ENCODE measurements at regions not wholly inside any gene's neighbourhood (a gene's known extent, or its start where the extent isn't known, plus 50 kb on each side); places are given as distances from the start of the nearest gene placed in this dataset.
"Not testable (repeated sequence)": the region's sequence is repeated elsewhere in the genome, so short reads cannot be mapped to it uniquely, and the experiment has no call there.

DNA sequence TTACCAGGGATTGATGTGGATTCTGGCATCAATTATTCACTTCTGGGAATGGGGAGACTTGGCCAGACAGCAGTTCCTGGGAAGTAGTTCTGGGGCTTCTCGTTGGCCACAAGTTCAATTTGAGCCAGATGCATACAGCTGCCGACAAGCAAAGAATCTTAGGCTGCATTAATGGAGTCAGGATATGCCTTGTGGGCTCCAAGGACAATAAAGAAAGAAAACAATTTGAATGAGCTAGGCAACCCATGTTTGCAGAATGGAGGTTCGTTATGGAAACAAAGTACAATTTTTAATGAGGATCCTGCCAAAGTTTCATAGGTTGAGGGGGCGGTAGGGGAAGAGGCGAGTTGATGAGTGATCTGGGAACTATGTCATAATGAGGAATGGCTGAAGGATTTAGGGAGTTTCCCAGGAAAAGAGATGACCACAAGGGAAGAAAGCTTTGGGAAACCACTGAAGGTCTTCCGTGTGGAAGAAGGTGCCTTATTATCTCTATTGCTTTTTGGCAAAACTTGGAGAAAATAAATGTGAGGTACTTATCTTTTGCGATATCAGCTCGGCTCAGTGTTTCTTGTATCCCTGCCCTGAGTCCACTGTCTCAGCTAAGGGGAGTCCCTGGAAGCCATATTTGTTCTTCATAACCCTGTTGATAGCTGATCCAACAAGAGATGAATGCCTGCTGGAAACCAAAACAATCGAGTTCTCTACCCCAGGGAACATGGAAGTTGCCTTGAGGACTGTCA lies 181.0 kb upstream of the ZNF217 start:
- DNase-seq (ENCODE audit: low spot score): peak; percentile 36

DNA sequence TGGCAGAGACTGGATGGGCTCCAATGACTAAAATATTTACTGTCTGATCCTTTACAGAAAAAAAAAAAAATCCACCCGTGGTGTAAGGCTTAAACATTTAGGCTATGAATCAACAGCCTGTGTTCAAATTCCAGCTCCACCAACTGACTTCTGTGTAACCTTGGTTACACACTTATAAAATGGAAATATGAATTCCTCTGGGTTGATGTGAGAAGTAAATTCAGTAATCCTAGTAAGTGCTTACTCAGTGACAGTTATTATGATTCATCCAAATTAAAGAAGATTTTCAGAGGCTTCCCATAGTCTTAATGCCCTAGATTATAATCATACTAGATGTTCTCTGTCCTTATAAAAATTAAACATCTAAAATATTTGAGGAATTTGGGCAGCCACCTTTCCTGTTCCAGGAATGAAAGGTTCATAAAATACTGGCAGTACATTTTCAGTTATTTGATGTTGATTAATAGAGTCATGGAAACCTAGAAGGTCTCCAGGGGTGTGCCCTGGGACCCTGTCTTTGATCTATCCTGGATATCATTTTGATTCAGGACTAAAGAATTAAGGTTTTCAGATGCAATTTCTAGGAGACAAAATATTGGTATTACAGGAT lies 180.3 kb upstream of the ZNF217 start:
- peak; percentile 82 for DNase-seq (ENCODE audit: low spot score)

DNA sequence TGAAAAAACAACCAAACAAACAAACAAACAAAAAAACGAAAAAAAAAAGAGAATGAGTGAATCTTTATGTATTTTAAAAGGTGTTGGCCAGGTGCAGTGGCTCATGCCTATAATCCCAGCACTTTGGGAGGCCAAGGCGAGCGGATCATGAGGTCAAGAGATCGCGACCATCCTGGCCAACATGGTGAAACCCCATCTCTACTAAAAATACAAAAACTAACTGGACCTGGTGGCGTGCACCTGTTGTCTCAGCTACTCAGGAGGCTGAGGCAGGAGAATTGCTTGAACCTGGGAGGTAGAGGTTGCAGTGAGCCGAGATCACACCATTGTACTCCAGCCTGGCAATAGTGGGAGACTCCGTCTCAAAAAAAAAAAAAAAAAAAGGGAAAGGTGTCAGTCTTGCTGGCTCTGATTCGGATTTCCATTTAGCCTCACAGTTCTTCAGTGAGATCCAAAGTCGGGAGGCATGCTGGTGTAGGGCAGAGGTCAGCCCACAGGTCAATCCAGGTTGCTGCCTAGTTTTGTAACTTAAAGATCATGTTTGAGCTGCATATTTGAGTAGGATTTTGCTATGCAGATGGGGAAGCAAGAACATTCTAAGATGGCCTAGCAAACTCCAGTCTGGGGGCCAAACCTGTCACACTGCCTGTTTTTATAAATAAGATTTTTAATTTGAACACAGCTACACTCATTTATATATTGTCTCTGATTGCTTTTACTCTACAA lies 179.6 kb upstream of the ZNF217 start:
- not testable (repeated sequence) for DNase-seq (ENCODE audit: low spot score)

DNA sequence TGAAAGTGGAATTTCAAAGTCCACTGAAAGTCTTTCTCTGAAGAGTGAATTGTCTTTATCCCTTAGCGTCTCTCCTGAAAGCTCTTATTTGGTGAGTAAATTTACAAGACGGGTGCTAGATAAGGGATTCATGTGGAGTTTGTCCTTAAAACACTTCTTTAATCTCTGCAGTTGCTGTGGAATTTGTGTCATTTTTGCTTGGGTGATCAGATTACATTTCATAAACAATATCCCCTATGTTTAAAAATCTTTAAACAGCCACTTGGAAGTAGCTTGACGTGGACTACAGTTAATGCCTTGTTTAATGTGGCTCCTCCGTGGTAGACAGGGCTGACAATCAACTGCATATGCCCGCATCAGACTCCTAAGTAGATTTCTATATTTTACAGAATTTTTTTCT lies 175.4 kb upstream of the ZNF217 start:
- DNase-seq (ENCODE audit: low spot score): peak; percentile 42

DNA sequence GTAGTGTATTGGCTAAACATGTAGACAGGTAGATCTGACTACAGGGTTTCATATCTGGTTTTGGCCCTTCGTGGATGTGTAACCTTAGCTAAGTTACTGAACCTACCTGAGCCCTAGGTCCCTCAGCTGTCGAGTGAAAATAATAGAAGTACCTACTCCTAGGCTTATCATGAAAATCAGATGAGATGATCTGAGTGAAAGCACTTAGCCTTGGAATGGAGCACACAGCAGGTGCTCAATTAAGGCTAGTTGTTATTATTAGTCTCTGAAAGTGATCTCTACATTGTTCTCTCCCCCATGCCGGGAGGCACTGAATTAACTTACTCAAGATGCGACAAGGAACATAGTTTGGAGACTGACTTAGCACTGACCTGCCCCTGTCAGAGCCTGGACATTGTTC lies 174.7 kb upstream of the ZNF217 start:
- no peak for DNase-seq (ENCODE audit: low spot score)

DNA sequence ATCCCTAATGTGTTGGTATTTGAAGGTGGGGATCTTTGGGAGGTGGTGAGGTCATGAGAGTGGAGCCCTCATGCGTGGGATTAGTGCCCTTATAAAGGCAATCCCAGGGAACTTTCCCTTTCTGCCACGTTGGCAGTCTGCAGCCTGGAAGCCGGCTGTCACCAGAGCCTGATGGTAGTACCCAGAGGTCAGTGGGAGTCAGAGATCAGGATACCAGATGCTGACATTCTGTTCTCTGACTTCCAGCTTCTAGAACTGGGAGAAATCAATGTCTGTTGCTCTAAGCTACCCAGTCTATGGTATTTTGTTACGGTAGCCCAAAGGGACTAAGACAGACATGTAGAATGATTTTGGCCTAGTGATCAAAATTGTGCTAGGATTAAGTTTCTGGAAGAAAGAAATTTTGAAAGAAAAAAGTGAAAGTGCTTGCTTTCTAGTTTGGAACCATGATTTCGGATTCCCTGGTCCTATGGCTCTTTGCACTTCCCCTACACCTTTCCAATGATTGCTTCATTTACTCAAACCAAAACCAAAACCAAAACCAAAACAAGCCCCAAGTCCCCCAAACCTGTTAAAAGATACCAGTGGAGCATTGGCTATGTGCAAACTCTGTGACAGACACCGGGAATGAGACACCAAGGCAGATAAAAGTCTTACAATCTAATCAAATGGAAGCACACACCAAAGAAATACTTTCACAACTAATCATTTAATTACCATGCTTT lies 173.7 kb upstream of the ZNF217 start:
- DNase-seq (ENCODE audit: low spot score): no peak

DNA sequence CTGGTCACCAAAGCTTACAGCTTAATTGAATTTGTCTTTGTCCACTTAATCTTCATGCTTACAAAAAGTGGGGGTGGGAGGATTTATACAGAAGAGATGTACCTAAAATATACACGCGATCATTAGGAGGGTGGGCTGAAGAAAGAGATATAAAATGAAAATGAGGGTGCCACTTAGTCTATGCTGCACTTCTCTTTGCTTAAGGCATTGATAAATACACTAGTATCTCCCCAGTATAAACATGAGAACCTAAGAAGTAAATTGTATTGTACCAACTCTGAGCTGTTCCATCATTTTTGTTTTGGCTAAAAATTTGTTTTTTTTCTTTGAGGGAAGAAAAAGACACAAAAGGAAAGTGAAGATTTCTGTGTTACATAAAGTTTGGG lies 170.8 kb upstream of the ZNF217 start:
- DNase-seq (ENCODE audit: low spot score): no peak

DNA sequence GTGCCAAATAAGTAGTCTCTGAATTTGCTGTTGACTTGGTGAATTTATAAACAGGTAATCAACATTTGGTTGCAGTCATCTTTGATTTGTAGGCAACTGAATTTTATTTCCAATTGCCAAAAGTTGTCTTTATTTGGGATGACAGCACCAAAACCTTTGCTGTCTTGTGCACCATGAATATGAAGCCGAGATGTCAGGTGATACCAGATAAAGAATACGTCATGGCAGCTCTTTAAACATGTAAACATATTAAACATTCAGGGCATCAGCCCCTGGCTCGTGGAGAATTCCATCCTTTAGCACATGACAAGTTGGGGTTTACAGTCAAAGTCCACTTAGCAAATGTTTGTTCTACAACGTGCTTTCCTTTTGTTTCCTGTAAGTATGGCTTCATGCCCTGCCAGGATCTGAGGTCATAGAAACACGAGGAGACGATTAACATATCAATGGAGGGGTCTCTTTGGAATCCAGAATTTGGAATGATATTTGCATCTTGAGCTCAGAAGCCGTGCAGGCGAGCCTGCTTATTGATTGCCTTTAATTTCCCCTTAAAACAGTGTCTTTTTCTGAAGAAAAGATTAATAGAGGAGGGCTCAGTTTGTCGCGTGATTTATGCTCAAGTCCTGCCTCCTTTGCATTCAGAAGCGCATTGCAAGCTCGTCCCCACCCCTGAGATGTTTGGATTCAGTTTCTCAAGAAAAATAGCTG lies 170.2 kb upstream of the ZNF217 start:
- peak; percentile 23 for DNase-seq (ENCODE audit: low spot score)

DNA sequence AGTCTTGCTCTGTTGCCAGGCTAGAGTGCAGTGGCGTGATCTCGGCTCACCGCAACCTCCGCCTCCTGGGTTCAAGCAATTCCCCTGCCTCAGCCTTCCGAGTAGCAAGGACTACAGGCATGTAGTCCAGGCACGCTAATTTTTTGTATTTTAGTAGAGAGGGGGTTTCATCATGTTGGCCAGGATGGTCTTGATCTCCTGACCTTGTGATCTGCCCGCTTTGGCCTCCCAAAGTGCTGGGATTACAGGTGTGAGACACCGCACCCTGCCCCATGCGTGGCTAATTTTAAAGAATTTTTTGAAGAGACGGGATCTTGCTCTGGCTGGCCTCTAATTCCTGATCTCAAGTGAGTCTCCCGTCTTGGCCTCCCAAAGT lies 168.8 kb upstream of the ZNF217 start:
- DNase-seq (ENCODE audit: low spot score): not testable (repeated sequence)

DNA sequence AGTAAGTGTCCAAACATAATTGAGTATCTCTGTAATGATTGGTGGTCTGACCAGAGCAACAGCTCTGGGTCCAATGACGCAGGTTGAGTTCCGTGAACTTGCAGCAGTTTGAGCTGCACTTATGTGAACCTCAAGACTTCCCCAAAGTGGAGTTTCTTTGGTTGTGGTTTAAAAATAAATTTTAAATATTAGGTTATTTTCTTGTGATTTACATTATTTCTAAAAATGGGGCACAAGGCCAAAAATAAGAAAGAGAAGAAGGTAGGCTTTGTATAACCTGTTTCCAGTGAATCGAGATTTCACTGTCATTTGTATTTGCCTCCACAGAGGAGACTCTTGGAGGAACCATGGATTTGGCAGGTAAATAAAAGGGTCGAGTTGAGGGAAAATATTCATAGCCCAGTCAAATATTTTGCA lies 166.4 kb upstream of the ZNF217 start:
- no peak for DNase-seq (ENCODE audit: low spot score)

DNA sequence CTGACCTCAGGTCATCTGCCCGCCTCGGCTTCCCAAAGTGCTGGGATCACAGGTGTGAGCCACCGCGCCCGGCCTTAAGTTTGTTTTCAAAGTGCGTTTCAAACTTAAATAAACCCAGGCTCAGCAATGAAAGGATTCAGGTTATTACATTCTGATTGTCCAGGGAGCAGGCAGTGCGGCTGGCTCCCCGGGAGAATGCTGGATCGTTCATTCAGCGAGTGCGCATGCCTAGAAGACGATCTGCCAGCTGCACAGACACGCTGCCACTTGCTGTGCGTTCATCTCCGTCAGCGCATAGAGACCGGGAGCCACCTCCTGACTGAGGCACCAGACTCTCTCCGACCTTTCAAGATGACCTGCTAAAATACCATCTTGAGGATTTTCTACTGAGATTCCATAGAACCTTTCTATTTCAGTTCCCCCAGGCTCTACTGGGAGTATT lies 163.9 kb upstream of the ZNF217 start:
- DNase-seq (ENCODE audit: low spot score): no peak

DNA sequence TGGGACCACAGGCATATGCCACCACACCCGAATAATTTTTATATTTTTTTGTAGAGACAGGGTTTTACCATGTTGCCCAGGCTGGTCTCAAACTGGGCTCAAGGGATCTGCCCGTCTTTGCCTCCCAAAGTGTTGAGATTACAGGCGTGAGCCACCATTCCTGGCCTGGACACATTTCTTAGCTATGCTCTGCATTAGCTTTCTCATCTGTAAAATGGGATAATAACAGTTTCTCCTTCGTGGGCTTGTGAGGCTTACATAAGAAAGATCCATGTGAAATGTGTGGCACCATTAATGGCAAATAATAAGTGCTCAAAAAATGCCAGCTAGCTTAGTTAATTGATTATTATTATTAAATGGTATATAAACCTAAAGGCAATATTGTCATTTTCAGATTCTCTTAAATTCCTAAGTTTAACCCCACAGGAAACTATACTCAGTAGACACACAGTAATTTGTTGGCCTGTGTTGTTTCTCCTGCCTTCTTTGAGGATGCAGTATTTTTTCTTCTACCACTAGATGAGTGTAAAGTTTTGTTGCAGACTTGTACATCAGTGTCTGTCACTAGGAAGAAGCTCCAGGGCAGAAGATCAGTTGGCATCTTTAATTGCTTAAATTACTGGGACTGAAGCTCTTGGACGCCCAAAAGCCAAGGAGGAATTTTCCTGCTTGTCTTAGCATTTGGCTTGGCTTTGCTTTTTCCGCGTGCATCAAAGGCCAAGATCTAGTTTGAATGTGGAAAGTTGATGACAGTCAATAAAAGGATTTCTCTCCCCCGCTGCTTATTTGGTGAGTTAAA lies 162.3 kb upstream of the ZNF217 start:
- DNase-seq (ENCODE audit: low spot score): no peak

DNA sequence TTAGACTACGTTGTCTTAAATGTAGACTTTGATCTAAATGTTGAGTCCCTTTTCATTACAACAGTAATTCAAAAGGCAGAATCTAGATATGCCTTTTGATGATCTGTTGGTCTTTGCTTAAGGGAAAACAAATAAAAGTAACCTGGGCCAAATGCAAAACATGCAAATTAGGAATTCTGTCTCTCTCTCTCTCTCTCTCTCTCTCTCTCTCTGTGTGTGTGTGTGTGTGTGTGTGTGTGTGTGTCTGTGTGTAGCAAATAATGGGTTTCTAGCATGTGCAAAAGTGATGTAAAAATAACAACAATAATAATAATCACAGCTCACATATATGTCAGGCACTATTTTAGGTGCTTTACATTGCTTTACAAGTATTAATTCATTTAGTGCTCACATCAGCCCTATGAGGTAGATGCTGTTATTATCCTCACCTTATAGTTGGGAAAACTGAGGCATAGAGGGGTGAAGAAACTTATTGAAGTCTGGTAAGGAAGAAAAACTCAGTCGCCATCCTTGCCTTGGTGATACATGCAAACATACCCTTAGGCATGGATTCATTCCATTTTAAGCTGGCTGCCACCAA lies 160.3 kb upstream of the ZNF217 start:
- DNase-seq (ENCODE audit: low spot score): no peak

DNA sequence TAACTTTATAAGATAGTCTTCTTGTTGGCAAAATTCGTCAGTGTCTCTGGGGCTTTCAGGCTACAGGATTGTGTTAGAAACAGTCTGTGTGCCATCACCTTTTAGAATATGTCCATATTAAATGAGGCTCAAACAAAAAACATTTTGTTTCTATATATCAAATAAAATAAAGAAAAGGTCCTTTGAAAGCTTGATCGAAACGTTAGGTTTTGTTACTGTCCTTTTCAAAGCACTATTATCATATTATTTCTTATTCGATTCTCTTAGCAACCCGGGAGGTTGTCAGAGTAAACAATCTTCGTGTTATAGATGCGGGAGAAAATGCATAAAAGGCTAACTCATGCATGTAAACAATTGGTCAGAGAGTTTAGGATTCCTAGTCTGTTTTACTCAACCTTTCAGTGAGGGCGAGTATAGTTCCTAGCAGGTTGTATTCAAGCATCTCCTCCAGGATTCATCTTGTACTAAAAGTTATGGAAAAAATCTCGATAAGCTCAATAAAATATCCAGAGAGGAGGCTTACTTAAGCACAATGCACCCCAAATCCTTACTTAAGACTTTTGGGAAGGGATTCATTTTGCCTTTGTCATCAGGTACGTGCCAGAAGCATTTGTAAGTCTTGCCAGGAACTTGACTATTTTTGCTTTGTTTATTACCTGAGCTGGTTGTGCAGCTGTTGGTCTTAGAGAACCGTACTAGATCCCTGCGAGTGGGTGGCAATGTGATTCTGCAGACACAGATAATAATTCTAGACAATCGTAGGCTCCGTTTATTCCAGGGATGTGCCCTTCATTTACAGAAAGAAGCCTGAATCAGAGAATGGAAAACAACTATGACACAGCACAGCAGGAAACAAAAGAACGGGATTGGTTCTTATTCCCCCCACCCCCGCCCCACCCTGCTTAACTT lies 159.6 kb upstream of the ZNF217 start:
- DNase-seq (ENCODE audit: low spot score): no peak

DNA sequence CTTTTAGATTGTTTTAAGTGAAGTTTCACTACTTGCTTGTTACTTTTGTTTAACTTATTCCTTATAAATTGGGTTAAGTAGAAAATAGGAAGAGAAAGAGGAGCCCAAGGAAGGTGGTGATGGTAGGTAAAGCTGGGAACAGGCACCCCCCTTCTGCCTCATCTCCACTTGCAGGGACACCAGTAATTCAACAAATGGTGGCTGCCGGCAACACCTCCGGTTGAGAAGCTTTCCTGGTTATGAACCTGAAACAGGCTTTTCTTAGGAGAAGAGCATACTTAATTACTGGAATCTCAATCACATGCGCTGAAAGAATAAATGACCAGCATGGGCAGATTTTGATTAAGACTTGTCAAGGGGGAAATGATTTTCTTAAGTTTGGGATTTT lies 158.9 kb upstream of the ZNF217 start:
- no peak for DNase-seq (ENCODE audit: low spot score)

DNA sequence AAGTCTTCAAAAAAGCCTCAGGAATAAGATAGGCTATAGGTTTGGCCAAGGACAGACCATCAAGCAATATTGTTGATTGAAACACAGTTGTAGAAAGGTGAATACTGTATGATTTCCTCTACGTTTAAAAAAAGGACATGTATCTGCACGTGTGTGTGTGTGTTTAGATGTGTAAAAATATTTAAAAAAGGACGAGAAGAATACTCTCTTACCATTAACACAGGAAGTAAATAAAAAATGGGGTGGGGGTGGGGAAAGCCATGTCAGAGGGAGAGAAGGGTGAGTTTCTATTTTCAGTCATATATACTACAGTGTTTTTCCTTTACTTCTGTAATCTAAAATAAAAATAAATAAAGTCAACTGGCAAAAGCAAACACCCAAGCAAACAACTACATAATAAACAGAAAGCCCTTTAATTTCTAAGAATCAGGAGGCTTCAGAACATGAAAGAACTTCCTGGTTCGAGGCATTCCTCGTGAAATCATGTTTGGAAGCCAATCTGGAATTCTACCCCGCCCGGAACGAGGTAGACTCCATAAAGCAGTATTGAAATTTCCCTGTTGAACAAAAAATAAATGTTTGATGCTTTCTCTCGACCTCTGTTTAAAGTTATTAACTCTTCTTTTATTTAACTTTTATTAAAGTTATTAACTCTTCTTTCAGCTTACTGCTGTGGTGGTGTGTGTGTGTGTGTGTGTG lies 158.1 kb upstream of the ZNF217 start:
- no peak for DNase-seq (ENCODE audit: low spot score)

DNA sequence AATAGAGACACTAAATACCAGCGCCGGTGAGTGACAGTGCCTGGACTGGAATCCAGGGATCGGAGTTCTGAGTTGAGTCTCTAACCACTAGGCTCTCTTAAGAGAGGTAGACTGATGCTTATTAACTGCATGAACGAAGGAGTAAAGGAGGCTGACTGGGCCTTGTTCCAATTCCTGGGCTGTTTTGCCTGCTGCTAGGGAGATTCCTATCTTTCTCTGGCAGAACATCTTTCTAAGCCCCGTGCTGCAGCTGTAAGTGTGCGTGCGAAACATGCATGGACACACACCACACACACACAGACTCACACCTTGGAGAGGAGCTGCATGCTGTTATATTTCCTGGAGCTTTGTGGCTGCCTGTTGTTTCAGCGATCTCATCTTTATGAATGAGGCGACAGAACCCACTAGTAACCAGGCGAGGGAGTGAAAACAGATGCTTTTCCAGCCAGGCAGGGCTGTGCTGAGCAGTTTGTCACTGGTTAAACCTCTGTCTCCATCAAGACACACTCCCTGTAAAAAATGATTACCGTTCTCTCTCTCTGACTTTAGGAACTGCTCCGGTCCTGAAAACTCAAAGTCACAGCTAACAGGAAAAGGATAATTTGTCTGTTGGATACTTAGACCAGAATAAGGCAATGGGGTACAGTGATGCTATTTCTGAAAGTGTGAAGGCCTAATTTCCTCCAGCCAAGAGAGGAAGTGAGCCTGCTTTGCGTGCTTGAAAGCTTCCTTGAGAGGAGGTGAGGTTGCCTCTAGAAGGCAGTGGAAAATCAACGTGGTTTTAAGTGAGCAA lies 157.4 kb upstream of the ZNF217 start:
- DNase-seq (ENCODE audit: low spot score): peak; percentile 92

DNA sequence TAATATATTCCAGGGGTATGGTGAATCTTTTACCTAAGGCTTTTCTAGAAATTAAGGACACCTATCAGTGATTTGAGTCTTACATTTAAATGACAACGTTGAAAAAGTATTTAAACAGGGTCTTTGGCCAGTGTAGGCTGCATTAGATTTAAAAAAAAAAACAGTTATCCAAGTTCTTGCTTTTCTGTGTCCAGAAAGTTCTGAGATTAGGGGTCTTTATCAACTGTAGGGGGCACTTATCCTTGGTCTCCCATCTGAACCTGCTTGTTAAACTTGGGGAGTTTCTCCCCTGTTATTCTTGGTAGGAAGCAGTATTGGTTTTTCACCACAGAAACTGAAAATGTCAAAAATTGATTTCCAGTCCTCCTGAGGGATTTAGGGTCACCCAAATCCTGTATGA lies 155.9 kb upstream of the ZNF217 start:
- no peak for DNase-seq (ENCODE audit: low spot score)
